AG04450 (cell line): ENCODE measurements at regions not wholly inside any gene's neighbourhood (a gene's known extent, or its start where the extent isn't known, plus 50 kb on each side); places are given as distances from the start of the nearest gene placed in this dataset.

Experiments used
- CTCF ChIA-PET: fragments of 300-600, 350-600 bp; formaldehyde crosslinking; extraction: SDS; loops from one replicate; lab custom pipeline; 2022; ENCODE audit warnings: antibody characterized with exemption, inconsistent platforms; lab: Charles Lee
- POLR2A ChIA-PET: fragments of 350-600 bp; formaldehyde crosslinking; extraction: SDS; loops from one replicate; lab custom pipeline; 2021; ENCODE audit warnings: antibody characterized with exemption, inconsistent platforms; lab: Yijun Ruan, JAX
- DNase-seq: peaks from one replicate; pipeline ENCODE4 v3.0.0-alpha.2; 2011; ENCODE audit warnings: low read depth, low spot score
- H3K27ac ChIP-seq: one replicate; pipeline ENCODE4 v1.5.1; 2012; ENCODE audit warnings: low read depth, low read length, control low read depth
- H3K27me3 ChIP-seq: one replicate; pipeline ENCODE4 v1.6.0; 2012; ENCODE audit warnings: low read length; ENCODE audit not compliant: control insufficient read depth, insufficient read depth
- H3K4me3 ChIP-seq: 2 replicates; pipeline ENCODE4 v1.5.1; 2011; ENCODE audit warnings: mild to moderate bottlenecking, low read depth, low read length, control low read depth
- H3K9me3 ChIP-seq: 2 replicates; pipeline ENCODE4 v1.5.1; 2012; ENCODE audit warnings: low read length; ENCODE audit not compliant: control insufficient read depth, insufficient read depth
- CTCF ChIP-seq: IDR thresholded peaks from 2 replicates; pipeline ENCODE4 v1.5.1; 2011; ENCODE audit warnings: low read depth, low read length, control low read depth, inconsistent platforms

- ChIA-PET POLR2A (no interaction called here), CTCF (no interaction called here)
- TF ChIP-seq CTCF, result no peak
- H3K4me3 ChIP-seq, result no peak overlapping the region
- no peaks in the 10 kb centered on the region for H3K9me3 ChIP-seq
- H3K27me3 ChIP-seq, result no peaks in the 10 kb centered on the region
- no peak for DNase-seq
- H3K27ac ChIP-seq, result no peak overlapping the region
Measured at GRCh38 chr1:57860931-57861565, 437.2 kb upstream of the DAB1 start.

- POLR2A ChIA-PET, result no interaction called here
Measured at GRCh38 chr1:57860325-57860724, 436.5 kb upstream of the DAB1 start.

GRCh38 chr1:57858740-57859139 lies 434.9 kb upstream of the DAB1 start:
- H3K4me3 ChIP-seq, result no peak overlapping the region
- no peaks in the 10 kb centered on the region for H3K27me3 ChIP-seq
- ChIA-PET CTCF (no interaction called here), POLR2A (no interaction called here)
- no peak overlapping the region for H3K27ac ChIP-seq
- no peak for DNase-seq
- no peaks in the 10 kb centered on the region for H3K9me3 ChIP-seq
- TF ChIP-seq CTCF, result no peak

More at GRCh38 chr1:57860325-57860724, 436.5 kb upstream of the DAB1 start:
- H3K27me3 ChIP-seq, result no peaks in the 10 kb centered on the region
- H3K4me3 ChIP-seq, result no peak overlapping the region
- H3K9me3 ChIP-seq, result no peaks in the 10 kb centered on the region
- DNase-seq, result no peak
- CTCF ChIA-PET, result no interaction called here
- H3K27ac ChIP-seq, result no peak overlapping the region
- TF ChIP-seq CTCF, result no peak

- H3K27me3 ChIP-seq, result no peaks in the 10 kb centered on the region
- ChIA-PET POLR2A (no interaction called here), CTCF (no interaction called here)
- H3K27ac ChIP-seq, result no peak overlapping the region
- no peak for DNase-seq
- no peak for TF ChIP-seq CTCF
- no peaks in the 10 kb centered on the region for H3K9me3 ChIP-seq
- H3K4me3 ChIP-seq, result no peak overlapping the region
Measured at GRCh38 chr1:57857809-57858208, 433.9 kb upstream of the DAB1 start.

- H3K9me3 ChIP-seq, result no peaks in the 10 kb centered on the region
- ChIA-PET POLR2A (no interaction called here), CTCF (no interaction called here)
- no peak overlapping the region for H3K4me3 ChIP-seq
- no peak for DNase-seq
- no peaks in the 10 kb centered on the region for H3K27me3 ChIP-seq
- TF ChIP-seq CTCF, result no peak
- H3K27ac ChIP-seq, result no peak overlapping the region
Measured at GRCh38 chr1:57854436-57854835, 430.6 kb upstream of the DAB1 start.
